Transverse colon (tissue), 3 donors: ENCODE measurements at regions not wholly inside any gene's neighbourhood (a gene's known extent, or its start where the extent isn't known, plus 50 kb on each side); places are given as distances from the start of the nearest gene placed in this dataset.

Experiments
- CTCF ChIP-seq, 5 experiments: fragments of 200-600 bp in 3 of 5; fragments of 450-650 bp in 2 of 5; sonication (generic) in 3 of 5; IDR thresholded peaks; 1 replicate in 2 of 5; 2 replicates in 3 of 5; pipeline ENCODE4 v1.5.1; 2016 to 2017; ENCODE audit warnings: antibody characterized with exemption in 5 of 5, inconsistent platforms in 3 of 5, mild to moderate bottlenecking in 2 of 5, moderate library complexity in 1 of 5
- EP300 ChIP-seq: sonication (generic); formaldehyde crosslinking; IDR thresholded peaks from one replicate; pipeline ENCODE4 v1.6.1; 2017; ENCODE audit warnings: antibody characterized with exemption, low read depth
- POLR2A ChIP-seq: fragments of 450-650 bp; IDR thresholded peaks from one replicate; pipeline ENCODE4 v1.6.1; 2016; ENCODE audit warnings: antibody characterized with exemption, mild to moderate bottlenecking, moderate library complexity

GRCh38 chr7:108717781-108718180 lies 148.1 kb downstream of the DNAJB9 start:
- TF ChIP-seq CTCF (IDR thresholded peaks at IDR 0.05), result no peak
- TF ChIP-seq EP300, result no peak
- TF ChIP-seq POLR2A, result no peak
